ENCODE measurements at regions not wholly inside any gene's neighbourhood (a gene's known extent, or its start where the extent isn't known, plus 50 kb on each side); places are given as distances from the start of the nearest gene placed in this dataset.

GRCh38 chr5:92041206-92041605, 658.1 kb upstream of the ARRDC3 start:
- TF ChIP-seq CTCF (IDR thresholded peaks at IDR 0.05) (no peak), TCF7L2 (IDR thresholded peaks at IDR 0.05; ENCODE audit: low read depth, low read length) (no peak), POLR2AphosphoS5 (IDR thresholded peaks at IDR 0.05; ENCODE audit: low read depth, low read length) (no peak)
